BLaER1 treated with 17β-estradiol and CSF1 and Interleukin-3, amounts not matched to agents 10 nM and 100 nM (cell line): ENCODE measurements at regions not wholly inside any gene's neighbourhood (a gene's known extent, or its start where the extent isn't known, plus 50 kb on each side); places are given as distances from the start of the nearest gene placed in this dataset.
A peak's percentile ranks its signal among the peaks of the same experiment; 100 is the strongest.

ENCODE experiments used
- H3K27ac ChIP-seq, 11 experiments: shearing (Covaris generic); formaldehyde crosslinking; 2 replicates each; pipeline ENCODE4 v1.8.1; 2022
- H3K27me3 ChIP-seq, 11 experiments: shearing (Covaris generic); formaldehyde crosslinking; 2 replicates each; pipeline ENCODE4 v1.8.1; 2022
- H3K36me3 ChIP-seq, 11 experiments: shearing (Covaris generic); formaldehyde crosslinking; 2 replicates each; pipeline ENCODE4 v1.8.1; 2022
- H3K4me1 ChIP-seq, 10 experiments: shearing (Covaris generic); formaldehyde crosslinking; 2 replicates each; pipeline ENCODE4 v1.8.1; 2022
- H3K4me2 ChIP-seq, 11 experiments: shearing (Covaris generic); formaldehyde crosslinking; 2 replicates each; pipeline ENCODE4 v1.8.1; 2022
- H3K4me3 ChIP-seq, 10 experiments: shearing (Covaris generic); formaldehyde crosslinking; 2 replicates each; pipeline ENCODE4 v1.8.1; 2022
- H3K9ac ChIP-seq, 11 experiments: shearing (Covaris generic); formaldehyde crosslinking; 2 replicates each; pipeline ENCODE4 v1.8.1; 2022
- H3K9me3 ChIP-seq, 11 experiments: shearing (Covaris generic); formaldehyde crosslinking; replicated peaks in 1 of 11; 2 replicates each; pipeline ENCODE4 v1.8.1; 2022
- H4K20me1 ChIP-seq, 11 experiments: shearing (Covaris generic); formaldehyde crosslinking; 2 replicates each; pipeline ENCODE4 v1.8.1; 2022
- Cebpa-rat ChIP-seq, 11 experiments: shearing (Covaris generic); IDR thresholded peaks; 2 replicates each; pipeline ENCODE4 v1.8.1; 2022

GRCh38 chr2:155689791-155690190 is 642.7 kb downstream of the NR4A2 start:
- no peaks in the 10 kb centered on the region for H3K36me3 ChIP-seq
- H4K20me1 ChIP-seq = no peaks in the 10 kb centered on the region
- TF ChIP-seq Cebpa-rat (IDR thresholded peaks at IDR 0.05) = no peak
- no peak overlapping the region for H3K9ac ChIP-seq
- no peaks in the 10 kb centered on the region for H3K9me3 ChIP-seq
- peak overlapping the region in 2 of 11 experiments; percentile 34 to 68; a peak in 1 of 22 replicates for H3K4me2 ChIP-seq
- peaks cover 0 to 61% (median 4%) of the 10 kb centered on the region in 10 experiments; a peak in 9 of 20 replicates for H3K4me1 ChIP-seq
- H3K27me3 ChIP-seq = no peaks in the 10 kb centered on the region
- no peak overlapping the region for H3K4me3 ChIP-seq
- no peak overlapping the region for H3K27ac ChIP-seq

GRCh38 chr2:155687181-155687580 is 645.3 kb downstream of the NR4A2 start:
- H3K4me1 ChIP-seq = peaks cover 0 to 46% (median 4%) of the 10 kb centered on the region in 10 experiments; a peak in 9 of 20 replicates
- peak overlapping the region in 3 of 11 experiments; percentile 32 to 60 (median 40); a peak in 5 of 22 replicates for H3K27ac ChIP-seq
- H3K9me3 ChIP-seq = no peaks in the 10 kb centered on the region
- no peaks in the 10 kb centered on the region for H4K20me1 ChIP-seq
- no peak overlapping the region for H3K9ac ChIP-seq
- TF ChIP-seq Cebpa-rat (IDR thresholded peaks at IDR 0.05) = no peak
- H3K4me2 ChIP-seq = peak overlapping the region in 3 of 11 experiments; percentile 36 to 72 (median 68); a peak in 6 of 22 replicates
- no peak overlapping the region for H3K4me3 ChIP-seq
- no peaks in the 10 kb centered on the region for H3K36me3 ChIP-seq
- no peaks in the 10 kb centered on the region for H3K27me3 ChIP-seq

- TF ChIP-seq Cebpa-rat (IDR thresholded peaks at IDR 0.05) = no peak
- Histone ChIP-seq H3K4me2 (no peak overlapping the region), H3K9me3 (peaks cover 0 to 6% (median 0%) of the 10 kb centered on the region in 11 experiments; a peak in 5 of 22 replicates), H3K4me3 (no peak overlapping the region), H3K27me3 (no peaks in the 10 kb centered on the region), H3K36me3 (no peaks in the 10 kb centered on the region), H3K4me1 (peaks cover 0 to 5% (median 0%) of the 10 kb centered on the region in 10 experiments; a peak in 1 of 20 replicates), H3K27ac (no peak overlapping the region), H3K9ac (no peak overlapping the region), H4K20me1 (no peaks in the 10 kb centered on the region)
These were observed 652.9 kb downstream of the NR4A2 start for GRCh38 chr2:155679647-155680046.

- H3K27me3 ChIP-seq = no peaks in the 10 kb centered on the region
- H3K4me2 ChIP-seq = no peak overlapping the region
- no peak overlapping the region for H3K4me3 ChIP-seq
- H3K27ac ChIP-seq = no peak overlapping the region
- no peak for TF ChIP-seq Cebpa-rat (IDR thresholded peaks at IDR 0.05)
- peaks cover 0 to 20% (median 9%) of the 10 kb centered on the region in 11 experiments; a peak in 16 of 22 replicates for H3K9me3 ChIP-seq
- H3K36me3 ChIP-seq = no peaks in the 10 kb centered on the region
- peaks cover 0 to 5% (median 0%) of the 10 kb centered on the region in 10 experiments; a peak in 1 of 20 replicates for H3K4me1 ChIP-seq
- no peak overlapping the region for H3K9ac ChIP-seq
- H4K20me1 ChIP-seq = no peaks in the 10 kb centered on the region
These were observed 656.6 kb downstream of the NR4A2 start for GRCh38 chr2:155675920-155676319.

GRCh38 chr2:155665704-155666103 is 666.8 kb downstream of the NR4A2 start:
- no peak overlapping the region for H3K9ac ChIP-seq
- no peaks in the 10 kb centered on the region for H3K9me3 ChIP-seq
- no peak overlapping the region for H3K4me3 ChIP-seq
- TF ChIP-seq Cebpa-rat (IDR thresholded peaks at IDR 0.05) = no peak
- no peaks in the 10 kb centered on the region for H4K20me1 ChIP-seq
- H3K4me1 ChIP-seq = peaks cover 0 to 5% (median 0%) of the 10 kb centered on the region in 10 experiments; a peak in 1 of 20 replicates
- H3K4me2 ChIP-seq = no peak overlapping the region
- H3K36me3 ChIP-seq = no peaks in the 10 kb centered on the region
- no peak overlapping the region for H3K27ac ChIP-seq
- H3K27me3 ChIP-seq = no peaks in the 10 kb centered on the region

- Histone ChIP-seq H4K20me1 (no peaks in the 10 kb centered on the region), H3K36me3 (no peaks in the 10 kb centered on the region), H3K27ac (no peak overlapping the region), H3K4me2 (no peak overlapping the region), H3K4me1 (no peaks in the 10 kb centered on the region), H3K4me3 (no peak overlapping the region), H3K27me3 (no peaks in the 10 kb centered on the region), H3K9ac (no peak overlapping the region), H3K9me3 (no peaks in the 10 kb centered on the region)
- no peak for TF ChIP-seq Cebpa-rat (IDR thresholded peaks at IDR 0.05)
These were observed 669.3 kb downstream of the NR4A2 start for GRCh38 chr2:155663265-155663664.

- H4K20me1 ChIP-seq = no peaks in the 10 kb centered on the region
- H3K27me3 ChIP-seq = no peaks in the 10 kb centered on the region
- no peaks in the 10 kb centered on the region for H3K36me3 ChIP-seq
- H3K4me3 ChIP-seq = no peak overlapping the region
- no peak for TF ChIP-seq Cebpa-rat (IDR thresholded peaks at IDR 0.05)
- H3K27ac ChIP-seq = no peak overlapping the region
- no peaks in the 10 kb centered on the region for H3K4me1 ChIP-seq
- H3K9ac ChIP-seq = no peak overlapping the region
- H3K4me2 ChIP-seq = no peak overlapping the region
- no peaks in the 10 kb centered on the region for H3K9me3 ChIP-seq
These were observed 670.3 kb downstream of the NR4A2 start for GRCh38 chr2:155662224-155662623.

- Histone ChIP-seq H3K4me3 (no peak overlapping the region), H3K27ac (no peak overlapping the region), H3K4me2 (no peak overlapping the region), H3K4me1 (no peaks in the 10 kb centered on the region), H3K27me3 (no peaks in the 10 kb centered on the region), H3K36me3 (no peaks in the 10 kb centered on the region), H3K9ac (no peak overlapping the region), H3K9me3 (no peaks in the 10 kb centered on the region), H4K20me1 (no peaks in the 10 kb centered on the region)
- TF ChIP-seq Cebpa-rat (IDR thresholded peaks at IDR 0.05) = no peak
These were observed 679.3 kb downstream of the NR4A2 start for GRCh38 chr2:155653176-155653575.

GRCh38 chr2:155651851-155652250 is 680.7 kb downstream of the NR4A2 start:
- Histone ChIP-seq H3K27me3 (no peaks in the 10 kb centered on the region), H3K36me3 (no peaks in the 10 kb centered on the region), H3K9me3 (no peaks in the 10 kb centered on the region), H3K4me1 (no peaks in the 10 kb centered on the region), H3K27ac (no peak overlapping the region), H3K4me3 (no peak overlapping the region), H3K4me2 (no peak overlapping the region), H3K9ac (no peak overlapping the region), H4K20me1 (no peaks in the 10 kb centered on the region)
- no peak for TF ChIP-seq Cebpa-rat (IDR thresholded peaks at IDR 0.05)

- no peak overlapping the region for H3K4me3 ChIP-seq
- H3K4me1 ChIP-seq = no peaks in the 10 kb centered on the region
- no peak overlapping the region for H3K4me2 ChIP-seq
- H3K27me3 ChIP-seq = no peaks in the 10 kb centered on the region
- TF ChIP-seq Cebpa-rat (IDR thresholded peaks at IDR 0.05) = no peak
- H4K20me1 ChIP-seq = no peaks in the 10 kb centered on the region
- H3K9me3 ChIP-seq = no peaks in the 10 kb centered on the region
- no peak overlapping the region for H3K9ac ChIP-seq
- H3K27ac ChIP-seq = no peak overlapping the region
- H3K36me3 ChIP-seq = no peaks in the 10 kb centered on the region
These were observed 686.7 kb downstream of the NR4A2 start for GRCh38 chr2:155645791-155646190.
